GM23338 (cell line): ENCODE measurements at regions not wholly inside any gene's neighbourhood (a gene's known extent, or its start where the extent isn't known, plus 50 kb on each side); places are given as distances from the start of the nearest gene placed in this dataset.
A peak's percentile ranks its signal among the peaks of the same experiment; 100 is the strongest.

Experiments
- ATAC-seq: fragments of 200-7000 bp; cut with Tn5 transposase; 3 replicates; pipeline ENCODE4 v1.9.1; 2020
- DNase-seq: peaks from one replicate; pipeline ENCODE4 v3.0.0-alpha.2; 2015; ENCODE audit warnings: low spot score
- H2AFZ ChIP-seq: fragments of 200-600 bp; sonication (generic); 2 replicates; pipeline ENCODE4 v1.8.0; 2016; ENCODE audit warnings: antibody characterized with exemption, mild to moderate bottlenecking, moderate library complexity
- H3F3A ChIP-seq: fragments of 200-600 bp; sonication (generic); replicated peaks from 2 replicates; pipeline ENCODE4 v1.8.0; 2017; ENCODE audit warnings: antibody characterized with exemption, mixed run types, low read depth
- H3K27ac ChIP-seq: fragments of 200-600 bp; sonication (generic); 2 replicates; pipeline ENCODE4 v1.6.1; 2016; ENCODE audit warnings: low read depth
- H3K27me3 ChIP-seq: fragments of 200-600 bp; sonication (generic); 2 replicates; pipeline ENCODE4 v1.8.0; 2016; ENCODE audit warnings: mild to moderate bottlenecking, mixed run types, moderate library complexity; ENCODE audit not compliant: insufficient read depth
- H3K36me3 ChIP-seq: fragments of 200-600 bp; sonication (generic); 2 replicates; pipeline ENCODE4 v1.8.0; 2016; ENCODE audit warnings: mild to moderate bottlenecking; ENCODE audit not compliant: insufficient read depth
- H3K4me1 ChIP-seq: fragments of 200-600 bp; sonication (generic); 2 replicates; pipeline ENCODE4 v1.8.0; 2016; ENCODE audit warnings: mild to moderate bottlenecking, moderate library complexity; ENCODE audit not compliant: insufficient read depth
- H3K4me2 ChIP-seq: fragments of 200-600 bp; sonication (generic); 2 replicates; pipeline ENCODE4 v1.7.1; 2017; ENCODE audit warnings: mixed run types
- H3K4me3 ChIP-seq: fragments of 200-600 bp; sonication (generic); 2 replicates; pipeline ENCODE4 v1.6.1; 2016; ENCODE audit warnings: mixed run types
- H3K79me2 ChIP-seq: fragments of 200-600 bp; sonication (generic); replicated peaks from 2 replicates; pipeline ENCODE4 v1.8.0; 2017; ENCODE audit warnings: mild to moderate bottlenecking; ENCODE audit not compliant: insufficient read depth
- H3K9me2 ChIP-seq: fragments of 200-600 bp; sonication (generic); 2 replicates; pipeline ENCODE4 v1.8.0; 2017; ENCODE audit not compliant: insufficient read depth
- H4K20me1 ChIP-seq: fragments of 200-600 bp; sonication (generic); replicated peaks from 2 replicates; pipeline ENCODE4 v1.8.0; 2017; ENCODE audit warnings: mild to moderate bottlenecking; ENCODE audit not compliant: insufficient read depth
- H3K27ac Mint-ChIP-seq: 2 replicates; pipeline ENCODE4 v1.8.0; 2020; ENCODE audit warnings: inconsistent platforms, mild to moderate bottlenecking, moderate library complexity, mixed read lengths
- H3K27me3 Mint-ChIP-seq: 3 replicates; pipeline ENCODE4 v1.8.0; 2022; ENCODE audit warnings: low read depth, mild to moderate bottlenecking, moderate library complexity, mixed read lengths, inconsistent platforms; ENCODE audit not compliant: insufficient read depth, poor library complexity
- H3K36me3 Mint-ChIP-seq: 3 replicates; pipeline ENCODE4 v1.8.0; 2021; ENCODE audit warnings: low read depth, mild to moderate bottlenecking, inconsistent platforms, moderate library complexity, mixed read lengths
- H3K4me1 Mint-ChIP-seq: 3 replicates; pipeline ENCODE4 v1.8.0; 2020; ENCODE audit warnings: mild to moderate bottlenecking, inconsistent platforms, mixed read lengths
- H3K4me3 Mint-ChIP-seq: 3 replicates; pipeline ENCODE4 v1.8.0; 2021; ENCODE audit warnings: moderate library complexity, mild to moderate bottlenecking, inconsistent platforms, mixed read lengths
- H3K9me3 Mint-ChIP-seq: 3 replicates; pipeline ENCODE4 v1.8.0; 2020; ENCODE audit warnings: moderate library complexity, mild to moderate bottlenecking, inconsistent platforms, mixed read lengths
- CREB1 ChIP-seq: fragments of 250-450 bp; sonication (Bioruptor Pico); IDR thresholded peaks from 2 replicates; pipeline ENCODE4 v1.5.0; 2020; ENCODE audit warnings: low read depth, mild to moderate bottlenecking, moderate library complexity
- CTCF ChIP-seq, 2 experiments: fragments of 200-600 bp in 1 of 2; sonication (generic) in 1 of 2; conservative IDR thresholded peaks; 2 replicates each; pipeline versions ENCODE4 v1.5.1 to v1.6.1; 2016 to 2017; ENCODE audit warnings: antibody characterized with exemption in 2 of 2, low read depth in 2 of 2, mild to moderate bottlenecking in 2 of 2, moderate library complexity in 1 of 2
- ETS1 ChIP-seq: IDR thresholded peaks from 2 replicates; pipeline ENCODE4 v1.6.1; 2016; ENCODE audit warnings: antibody characterized with exemption
- EZH2phosphoT487 ChIP-seq: fragments of 200-600 bp; sonication (generic); IDR thresholded peaks from one replicate; pipeline ENCODE4 v1.8.1; 2018; ENCODE audit warnings: antibody characterized with exemption; ENCODE audit not compliant: unreplicated experiment
- JUNB ChIP-seq: IDR thresholded peaks from one replicate; pipeline ENCODE4 v1.6.1; 2016; ENCODE audit warnings: antibody characterized with exemption; ENCODE audit not compliant: unreplicated experiment
- NANOG ChIP-seq: IDR thresholded peaks from 2 replicates; pipeline ENCODE4 v1.6.1; 2016; ENCODE audit warnings: antibody characterized with exemption, borderline replicate concordance
- ZNF114 ChIP-seq: fragments of 250-450 bp; sonication (Bioruptor Pico); IDR thresholded peaks from 2 replicates; pipeline ENCODE4 v1.5.0; 2020; ENCODE audit warnings: mild to moderate bottlenecking, moderate library complexity
- ZNF331 ChIP-seq: fragments of 250-450 bp; sonication (Bioruptor Pico); IDR thresholded peaks from 2 replicates; pipeline ENCODE4 v1.5.0; 2020; ENCODE audit warnings: low read depth, mild to moderate bottlenecking, moderate library complexity
- TF ChIP-seq, protein P1 (sequence below): IDR thresholded peaks from one replicate; pipeline ENCODE4 v1.6.1; 2018; ENCODE audit warnings: antibody characterized with exemption; ENCODE audit not compliant: unreplicated experiment

DNA sequence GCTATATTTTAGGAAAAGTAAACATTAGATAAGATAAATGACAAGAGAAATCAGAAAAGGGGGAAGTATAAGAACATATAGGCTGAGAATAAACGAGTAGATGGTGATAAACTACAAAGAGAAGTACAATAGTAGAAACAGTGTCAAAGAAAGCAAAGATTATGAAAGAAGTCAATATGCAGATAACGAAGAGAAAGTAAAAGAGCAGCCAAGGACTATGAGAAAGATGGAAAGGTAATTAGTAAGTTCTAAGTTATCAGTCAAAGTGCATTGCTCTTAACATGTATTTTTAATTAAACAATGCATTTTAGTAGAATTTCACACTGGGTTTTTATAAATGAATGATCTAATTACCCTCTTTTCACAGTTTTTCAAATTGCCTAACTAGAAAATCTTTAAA lies 1801.3 kb upstream of the PCDH10 start:
- no peak overlapping the region for H3K4me3 ChIP-seq
- no peak overlapping the region for H3K4me3 Mint-ChIP-seq
- no peaks in the 10 kb centered on the region for H3F3A ChIP-seq
- H3K4me1 Mint-ChIP-seq, result peaks cover 31% of the 10 kb centered on the region
- peaks cover 14% of the 10 kb centered on the region for H3K9me3 Mint-ChIP-seq
- no peak overlapping the region; the same call in 1 of the 2 replicates for H3K27ac Mint-ChIP-seq
- no peaks in the 10 kb centered on the region for H3K36me3 ChIP-seq
- H3K27me3 ChIP-seq, result no peaks in the 10 kb centered on the region
- no peak for DNase-seq
- ATAC-seq, result no peak
- TF ChIP-seq ZNF331 (CRISPR knock-in tag) (no peak), JUNB (no peak), EZH2phosphoT487 (no peak), ETS1 (no peak), ZNF114 (CRISPR knock-in tag) (no peak), NANOG (no peak)
- TF ChIP-seq, protein P1, sequence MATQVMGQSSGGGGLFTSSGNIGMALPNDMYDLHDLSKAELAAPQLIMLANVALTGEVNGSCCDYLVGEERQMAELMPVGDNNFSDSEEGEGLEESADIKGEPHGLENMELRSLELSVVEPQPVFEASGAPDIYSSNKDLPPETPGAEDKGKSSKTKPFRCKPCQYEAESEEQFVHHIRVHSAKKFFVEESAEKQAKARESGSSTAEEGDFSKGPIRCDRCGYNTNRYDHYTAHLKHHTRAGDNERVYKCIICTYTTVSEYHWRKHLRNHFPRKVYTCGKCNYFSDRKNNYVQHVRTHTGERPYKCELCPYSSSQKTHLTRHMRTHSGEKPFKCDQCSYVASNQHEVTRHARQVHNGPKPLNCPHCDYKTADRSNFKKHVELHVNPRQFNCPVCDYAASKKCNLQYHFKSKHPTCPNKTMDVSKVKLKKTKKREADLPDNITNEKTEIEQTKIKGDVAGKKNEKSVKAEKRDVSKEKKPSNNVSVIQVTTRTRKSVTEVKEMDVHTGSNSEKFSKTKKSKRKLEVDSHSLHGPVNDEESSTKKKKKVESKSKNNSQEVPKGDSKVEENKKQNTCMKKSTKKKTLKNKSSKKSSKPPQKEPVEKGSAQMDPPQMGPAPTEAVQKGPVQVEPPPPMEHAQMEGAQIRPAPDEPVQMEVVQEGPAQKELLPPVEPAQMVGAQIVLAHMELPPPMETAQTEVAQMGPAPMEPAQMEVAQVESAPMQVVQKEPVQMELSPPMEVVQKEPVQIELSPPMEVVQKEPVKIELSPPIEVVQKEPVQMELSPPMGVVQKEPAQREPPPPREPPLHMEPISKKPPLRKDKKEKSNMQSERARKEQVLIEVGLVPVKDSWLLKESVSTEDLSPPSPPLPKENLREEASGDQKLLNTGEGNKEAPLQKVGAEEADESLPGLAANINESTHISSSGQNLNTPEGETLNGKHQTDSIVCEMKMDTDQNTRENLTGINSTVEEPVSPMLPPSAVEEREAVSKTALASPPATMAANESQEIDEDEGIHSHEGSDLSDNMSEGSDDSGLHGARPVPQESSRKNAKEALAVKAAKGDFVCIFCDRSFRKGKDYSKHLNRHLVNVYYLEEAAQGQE, result no peak
- peaks cover 27% of the 10 kb centered on the region for H3K4me1 ChIP-seq
- peak overlapping the region; percentile 63; the same call in 1 of the 2 replicates for H3K4me2 ChIP-seq
- H3K79me2 ChIP-seq, result no peaks in the 10 kb centered on the region
- H3K36me3 Mint-ChIP-seq, result peaks cover 15% of the 10 kb centered on the region; the same call in 2 of the 3 replicates
- H3K9me2 ChIP-seq, result no peaks in the 10 kb centered on the region
- H3K27me3 Mint-ChIP-seq, result no peaks in the 10 kb centered on the region
- no peak overlapping the region for H2AFZ ChIP-seq
- no peaks in the 10 kb centered on the region for H4K20me1 ChIP-seq
- no peak overlapping the region for H3K27ac ChIP-seq

GRCh38 chr4:131348263-131348662 lies 1800.8 kb upstream of the PCDH10 start:
- no peak for ATAC-seq
- no peak for DNase-seq
- peaks cover 27% of the 10 kb centered on the region for H3K4me1 ChIP-seq
- H3K79me2 ChIP-seq, result no peaks in the 10 kb centered on the region
- no peaks in the 10 kb centered on the region for H3K36me3 ChIP-seq
- no peaks in the 10 kb centered on the region for H3K9me2 ChIP-seq
- no peaks in the 10 kb centered on the region for H3K27me3 ChIP-seq
- H3K36me3 Mint-ChIP-seq, result peaks cover 19% of the 10 kb centered on the region
- no peaks in the 10 kb centered on the region for H3F3A ChIP-seq
- H3K27me3 Mint-ChIP-seq, result no peaks in the 10 kb centered on the region
- no peak overlapping the region for H3K4me3 Mint-ChIP-seq
- H4K20me1 ChIP-seq, result no peaks in the 10 kb centered on the region
- H3K27ac ChIP-seq, result no peak overlapping the region
- no peak overlapping the region for H3K4me2 ChIP-seq
- no peak overlapping the region; the same call in 1 of the 2 replicates for H2AFZ ChIP-seq
- peaks cover 19% of the 10 kb centered on the region for H3K9me3 Mint-ChIP-seq
- H3K27ac Mint-ChIP-seq, result peak overlapping the region; percentile 43; the same call in 1 of the 2 replicates
- H3K4me1 Mint-ChIP-seq, result peaks cover 31% of the 10 kb centered on the region
- no peak overlapping the region for H3K4me3 ChIP-seq
- TF ChIP-seq, protein P1, result no peak
- TF ChIP-seq CTCF (conservative IDR thresholded peaks at IDR 0.05; ENCODE audit: low read depth in 2 of 2) (no peak), ETS1 (no peak), CREB1 (CRISPR knock-in tag) (no peak)
